Hematopoietic multipotent progenitor cell treated with erythropoietin and hydrocortisone succinate and interleukin-3 and kit ligand, for 6 days (in vitro differentiated cells): ENCODE measurements at regions not wholly inside any gene's neighbourhood (a gene's known extent, or its start where the extent isn't known, plus 50 kb on each side); places are given as distances from the start of the nearest gene placed in this dataset.
"Not testable (repeated sequence)": the region's sequence is repeated elsewhere in the genome, so short reads cannot be mapped to it uniquely, and the experiment has no call there.

ENCODE experiments used
- DNase-seq: peaks from one replicate; pipeline ENCODE4 v3.0.0-alpha.2; 2015

- DNase-seq = no peak
Measured at GRCh38 chr2:121151311-121152109, 133.5 kb downstream of the TFCP2L1 start.

- DNase-seq = no peak
Measured at GRCh38 chr2:121152861-121153260, 132.1 kb downstream of the TFCP2L1 start.

GRCh38 chr2:121153516-121153915 is 131.5 kb downstream of the TFCP2L1 start:
- no peak for DNase-seq

- no peak for DNase-seq
Measured at GRCh38 chr2:121155502-121156056, 129.4 kb downstream of the TFCP2L1 start.

- not testable (repeated sequence) for DNase-seq
Measured at GRCh38 chr2:121157481-121157880, 127.5 kb downstream of the TFCP2L1 start.

GRCh38 chr2:121159291-121160071 is 125.5 kb downstream of the TFCP2L1 start:
- DNase-seq = no peak

- no peak for DNase-seq
Measured at GRCh38 chr2:121160366-121160765, 124.6 kb downstream of the TFCP2L1 start.

- no peak for DNase-seq
Measured at GRCh38 chr2:121161272-121161671, 123.7 kb downstream of the TFCP2L1 start.

GRCh38 chr2:121162893-121163292 is 122.1 kb downstream of the TFCP2L1 start:
- no peak for DNase-seq

GRCh38 chr2:121164042-121164441 is 121.0 kb downstream of the TFCP2L1 start:
- DNase-seq = no peak

- no peak for DNase-seq
Measured at GRCh38 chr2:121165038-121165542, 119.9 kb downstream of the TFCP2L1 start.
